B cell (primary cell): ENCODE measurements at regions not wholly inside any gene's neighbourhood (a gene's known extent, or its start where the extent isn't known, plus 50 kb on each side); places are given as distances from the start of the nearest gene placed in this dataset.

Experiments
- EZH2 ChIP-seq: IDR thresholded peaks from 2 replicates; pipeline ENCODE4 v1.6.1; 2012; ENCODE audit warnings: borderline replicate concordance, low read depth, mild to moderate bottlenecking, moderate library complexity, low read length; ENCODE audit not compliant: insufficient read depth, poor library complexity, severe bottlenecking
- TF ChIP-seq, protein P1 (sequence below): fragments of 200-600 bp; IDR thresholded peaks from one replicate; pipeline ENCODE4 v1.8.0; 2022; ENCODE audit warnings: antibody characterized with exemption, mild to moderate bottlenecking

DNA sequence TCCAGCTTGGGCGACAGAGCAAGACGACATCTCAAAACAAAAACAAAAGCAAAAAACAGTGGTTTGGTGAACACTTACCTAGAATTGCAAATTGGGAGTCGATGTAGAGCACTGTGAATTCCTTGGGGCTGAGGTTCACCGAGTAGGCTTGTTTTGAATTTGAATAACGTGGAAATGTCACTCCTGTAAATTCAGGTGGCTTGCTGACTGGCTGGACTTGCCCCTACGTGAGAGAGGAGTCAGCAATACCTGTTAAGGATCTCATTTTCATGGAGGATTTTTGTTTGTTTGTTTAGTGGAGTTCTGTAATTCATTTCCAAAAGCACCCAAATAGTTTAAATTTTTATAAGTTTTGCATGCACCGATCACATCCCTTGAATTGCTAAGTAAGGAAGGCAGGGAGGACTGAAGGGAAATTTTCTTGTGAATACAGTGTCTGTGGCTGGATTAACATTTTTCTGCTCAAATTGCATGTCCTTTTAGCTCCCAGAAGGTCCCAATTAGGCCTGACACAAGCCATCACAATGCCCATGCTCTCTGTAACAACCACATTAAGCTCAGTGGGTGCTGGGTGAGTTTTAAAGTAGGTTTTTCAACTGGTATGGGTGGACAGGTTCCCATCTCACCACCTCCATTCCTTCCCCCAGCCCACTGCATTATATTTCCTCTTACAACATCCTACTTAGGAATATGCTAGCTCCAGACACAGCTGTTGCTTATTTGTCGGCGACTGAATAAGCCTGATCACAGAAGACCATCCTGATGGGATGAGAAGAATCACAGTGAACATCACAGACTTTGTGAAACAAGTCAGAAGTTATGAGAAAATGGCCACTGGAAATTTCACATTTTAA is 58.5 kb upstream of the TTC29 start:
- TF ChIP-seq, protein P1, sequence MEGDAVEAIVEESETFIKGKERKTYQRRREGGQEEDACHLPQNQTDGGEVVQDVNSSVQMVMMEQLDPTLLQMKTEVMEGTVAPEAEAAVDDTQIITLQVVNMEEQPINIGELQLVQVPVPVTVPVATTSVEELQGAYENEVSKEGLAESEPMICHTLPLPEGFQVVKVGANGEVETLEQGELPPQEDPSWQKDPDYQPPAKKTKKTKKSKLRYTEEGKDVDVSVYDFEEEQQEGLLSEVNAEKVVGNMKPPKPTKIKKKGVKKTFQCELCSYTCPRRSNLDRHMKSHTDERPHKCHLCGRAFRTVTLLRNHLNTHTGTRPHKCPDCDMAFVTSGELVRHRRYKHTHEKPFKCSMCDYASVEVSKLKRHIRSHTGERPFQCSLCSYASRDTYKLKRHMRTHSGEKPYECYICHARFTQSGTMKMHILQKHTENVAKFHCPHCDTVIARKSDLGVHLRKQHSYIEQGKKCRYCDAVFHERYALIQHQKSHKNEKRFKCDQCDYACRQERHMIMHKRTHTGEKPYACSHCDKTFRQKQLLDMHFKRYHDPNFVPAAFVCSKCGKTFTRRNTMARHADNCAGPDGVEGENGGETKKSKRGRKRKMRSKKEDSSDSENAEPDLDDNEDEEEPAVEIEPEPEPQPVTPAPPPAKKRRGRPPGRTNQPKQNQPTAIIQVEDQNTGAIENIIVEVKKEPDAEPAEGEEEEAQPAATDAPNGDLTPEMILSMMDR = no peak
- no peak for TF ChIP-seq EZH2
